ENCODE measurements at regions not wholly inside any gene's neighbourhood (a gene's known extent, or its start where the extent isn't known, plus 50 kb on each side); places are given as distances from the start of the nearest gene placed in this dataset.

DNA sequence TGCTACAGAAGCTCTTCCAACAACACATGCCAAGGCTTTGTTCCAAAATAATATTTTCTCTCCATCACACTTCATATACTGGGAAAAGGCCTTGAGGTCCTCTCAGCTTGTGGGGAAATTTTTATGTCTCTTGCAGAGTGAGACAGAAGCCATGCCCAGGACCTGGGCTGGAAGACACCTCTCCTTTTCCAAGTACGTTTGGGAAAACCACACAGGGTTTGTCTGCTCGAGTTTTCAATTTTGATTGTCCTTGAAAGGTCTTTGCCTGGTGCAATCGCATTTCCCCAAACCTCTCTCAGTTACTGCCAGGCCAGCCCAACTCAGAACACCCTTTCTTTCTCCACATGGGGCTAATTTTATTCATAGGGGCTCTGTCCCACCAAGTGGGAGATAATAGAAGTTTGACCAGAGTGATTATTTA is 272.2 kb downstream of the OSR1 start:
- H3K9me3 ChIP-seq = no peaks in the 10 kb centered on the region
- H3K27me3 ChIP-seq = no peaks in the 10 kb centered on the region
- intact Hi-C loops (cut with DNase I; ENCODE audit: low total_unique reads) = no loop called here
- DNase-seq (no peak), ATAC-seq (no peak)
- no peaks in the 10 kb centered on the region for H3K4me1 ChIP-seq
- no peak overlapping the region for H3K4me3 ChIP-seq
- no peak overlapping the region for H3K27ac ChIP-seq
- no peak for TF ChIP-seq POLR2A (IDR thresholded peaks at IDR 0.05)
- TF ChIP-seq, protein P1, sequence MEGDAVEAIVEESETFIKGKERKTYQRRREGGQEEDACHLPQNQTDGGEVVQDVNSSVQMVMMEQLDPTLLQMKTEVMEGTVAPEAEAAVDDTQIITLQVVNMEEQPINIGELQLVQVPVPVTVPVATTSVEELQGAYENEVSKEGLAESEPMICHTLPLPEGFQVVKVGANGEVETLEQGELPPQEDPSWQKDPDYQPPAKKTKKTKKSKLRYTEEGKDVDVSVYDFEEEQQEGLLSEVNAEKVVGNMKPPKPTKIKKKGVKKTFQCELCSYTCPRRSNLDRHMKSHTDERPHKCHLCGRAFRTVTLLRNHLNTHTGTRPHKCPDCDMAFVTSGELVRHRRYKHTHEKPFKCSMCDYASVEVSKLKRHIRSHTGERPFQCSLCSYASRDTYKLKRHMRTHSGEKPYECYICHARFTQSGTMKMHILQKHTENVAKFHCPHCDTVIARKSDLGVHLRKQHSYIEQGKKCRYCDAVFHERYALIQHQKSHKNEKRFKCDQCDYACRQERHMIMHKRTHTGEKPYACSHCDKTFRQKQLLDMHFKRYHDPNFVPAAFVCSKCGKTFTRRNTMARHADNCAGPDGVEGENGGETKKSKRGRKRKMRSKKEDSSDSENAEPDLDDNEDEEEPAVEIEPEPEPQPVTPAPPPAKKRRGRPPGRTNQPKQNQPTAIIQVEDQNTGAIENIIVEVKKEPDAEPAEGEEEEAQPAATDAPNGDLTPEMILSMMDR (IDR thresholded peaks at IDR 0.05 in 4 of 5, conservative IDR thresholded peaks at IDR 0.05 in 1 of 5) = no peak
- no peaks in the 10 kb centered on the region for H3K36me3 ChIP-seq
- in situ Hi-C loops (cut with MboI; ENCODE audit: low sequenced_read_pairs in 4 of 4) = no loop called here

DNA sequence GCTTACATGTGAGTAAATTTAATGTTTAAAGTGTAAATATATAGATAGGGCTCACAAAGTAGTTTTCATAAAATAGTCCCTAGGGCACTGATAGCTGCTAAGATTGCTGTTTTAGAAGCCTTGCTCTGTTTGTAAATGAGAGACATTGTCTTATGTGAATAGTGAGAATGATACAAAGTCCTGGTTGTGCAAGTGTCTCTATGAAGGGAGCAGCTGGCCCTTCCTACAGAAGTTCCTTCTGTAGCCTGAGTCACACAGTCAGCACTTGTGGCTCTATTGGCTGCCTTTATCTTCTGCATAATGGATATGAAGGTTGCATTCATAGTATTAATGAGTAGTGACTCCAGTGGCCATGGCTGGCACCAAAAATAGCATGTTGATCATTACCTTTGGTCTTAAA is 279.7 kb downstream of the OSR1 start:
- ATAC-seq (no peak), DNase-seq (no peak)
- H3K4me3 ChIP-seq = no peak overlapping the region
- in situ Hi-C loops (cut with MboI; ENCODE audit: low sequenced_read_pairs in 4 of 4) = no loop called here
- H3K27ac ChIP-seq = no peak overlapping the region
- intact Hi-C loops (cut with DNase I; ENCODE audit: low total_unique reads) = loop anchor here (10.0 kb wide), 1 partner anchor 1184 kb away; no protein-coding TSS in a partner anchor
- no peaks in the 10 kb centered on the region for H3K36me3 ChIP-seq
- H3K9me3 ChIP-seq = no peaks in the 10 kb centered on the region
- no peaks in the 10 kb centered on the region for H3K27me3 ChIP-seq
- peaks cover 4 to 7% of the 10 kb centered on the region in 2 donors for H3K4me1 ChIP-seq
- TF ChIP-seq POLR2A (IDR thresholded peaks at IDR 0.05) = no peak
- TF ChIP-seq, protein P1 (IDR thresholded peaks at IDR 0.05 in 4 of 5, conservative IDR thresholded peaks at IDR 0.05 in 1 of 5) = no peak

DNA sequence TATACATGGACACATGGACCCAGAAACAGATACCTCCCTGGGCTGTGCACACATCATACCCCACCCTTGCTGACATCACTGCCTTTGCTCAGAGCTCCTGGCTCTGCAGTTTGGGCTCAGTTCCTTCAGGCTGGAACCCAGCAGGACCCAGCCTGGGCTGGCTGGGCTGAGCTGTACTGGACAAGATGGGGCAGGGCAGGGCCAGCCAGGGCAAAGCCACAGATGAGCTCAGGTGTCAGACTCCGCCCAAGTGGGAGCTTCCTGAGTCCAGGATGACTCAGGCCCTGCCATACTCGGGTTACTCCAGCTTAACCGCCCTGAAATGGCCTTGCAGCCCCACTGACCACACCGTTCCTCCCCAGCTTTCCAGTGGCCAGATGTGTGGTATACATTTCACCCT is 284.9 kb downstream of the OSR1 start:
- in situ Hi-C loops (cut with MboI; ENCODE audit: low sequenced_read_pairs in 4 of 4) (no loop called here), intact Hi-C loops (cut with DNase I; ENCODE audit: low total_unique reads) (loop anchor here (2.0 to 10.0 kb wide), 3 partner anchors 27 to 1179 kb away; no protein-coding TSS in a partner anchor)
- TF ChIP-seq POLR2A (IDR thresholded peaks at IDR 0.05) = no peak
- TF ChIP-seq, protein P1 (IDR thresholded peaks at IDR 0.05 in 4 of 5, conservative IDR thresholded peaks at IDR 0.05 in 1 of 5) = no peak
- no peak overlapping the region for H3K4me3 ChIP-seq
- ATAC-seq (peak; percentile 96 to 97), DNase-seq (peak; percentile 79 to 92)
- peaks cover 11 to 12% of the 10 kb centered on the region in 2 donors for H3K4me1 ChIP-seq
- no peaks in the 10 kb centered on the region for H3K9me3 ChIP-seq
- H3K27me3 ChIP-seq = no peaks in the 10 kb centered on the region
- peak overlapping the region; percentile 62 to 81 (median 72) for H3K27ac ChIP-seq
- no peaks in the 10 kb centered on the region for H3K36me3 ChIP-seq

DNA sequence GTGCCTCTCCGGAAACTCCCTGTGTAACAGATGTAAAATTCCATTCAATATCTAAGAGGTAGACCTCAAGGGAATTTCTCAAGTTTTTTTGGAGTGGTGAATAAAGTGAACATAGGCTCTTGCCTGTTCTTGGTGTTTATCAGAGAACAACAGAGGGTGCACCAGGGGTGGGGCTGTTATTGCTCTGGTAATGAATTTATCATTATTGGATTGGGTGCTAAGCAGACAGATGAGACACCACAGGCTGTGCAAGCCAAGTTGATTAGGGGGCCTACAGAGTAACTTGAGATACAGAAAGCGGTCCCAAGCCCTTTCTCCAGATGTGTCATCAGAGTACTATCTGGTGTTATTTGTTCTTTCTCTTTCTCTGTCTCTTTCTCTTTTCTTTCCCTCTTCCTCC is 286.3 kb downstream of the OSR1 start:
- ATAC-seq = no peak
- Histone ChIP-seq H3K36me3 (no peaks in the 10 kb centered on the region), H3K9me3 (no peaks in the 10 kb centered on the region), H3K27me3 (no peaks in the 10 kb centered on the region), H3K4me3 (no peak overlapping the region), H3K27ac (peak overlapping the region in 1 of 4 donors; percentile 0), H3K4me1 (peaks cover 11 to 12% of the 10 kb centered on the region in 2 donors)
- DNase-seq = no peak
- intact Hi-C loops (cut with DNase I; ENCODE audit: low total_unique reads) = loop anchor here (2.0 to 10.0 kb wide), 3 partner anchors 25 to 1177 kb away; no protein-coding TSS in a partner anchor
- TF ChIP-seq, protein P1 (IDR thresholded peaks at IDR 0.05 in 4 of 5, conservative IDR thresholded peaks at IDR 0.05 in 1 of 5) = no peak
- no peak for TF ChIP-seq POLR2A (IDR thresholded peaks at IDR 0.05)
- in situ Hi-C loops (cut with MboI; ENCODE audit: low sequenced_read_pairs in 4 of 4) = no loop called here

DNA sequence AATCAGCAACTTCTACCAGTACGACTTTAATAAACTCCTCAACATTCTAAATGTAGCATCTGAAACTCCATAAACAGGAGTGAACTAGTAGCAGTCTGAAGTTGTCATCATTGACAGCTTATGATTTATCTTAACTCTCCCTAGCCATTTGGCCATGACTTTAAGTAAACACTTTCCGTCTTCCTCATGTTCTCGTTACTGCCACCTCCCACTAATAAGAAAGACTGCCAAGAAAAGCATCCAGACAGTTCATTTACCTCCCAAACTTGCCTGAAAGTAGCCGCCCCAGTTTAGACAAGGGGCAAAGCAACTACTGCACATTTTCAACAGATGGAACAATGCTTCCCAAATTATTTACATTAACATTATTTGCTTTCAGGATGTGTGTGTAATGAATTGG is 287.5 kb downstream of the OSR1 start:
- in situ Hi-C loops (cut with MboI; ENCODE audit: low sequenced_read_pairs in 4 of 4) = no loop called here
- Histone ChIP-seq H3K9me3 (no peaks in the 10 kb centered on the region), H3K4me1 (peaks cover 11 to 12% of the 10 kb centered on the region in 2 donors), H3K27me3 (no peaks in the 10 kb centered on the region), H3K4me3 (no peak overlapping the region), H3K27ac (peak overlapping the region in 1 of 4 donors; percentile 45), H3K36me3 (no peaks in the 10 kb centered on the region)
- intact Hi-C loops (cut with DNase I; ENCODE audit: low total_unique reads) = loop anchor here (10.0 kb wide), 1 partner anchor 1176 kb away; no protein-coding TSS in a partner anchor
- ATAC-seq (peak in 1 of 2 donors; percentile 39), DNase-seq (no peak)
- TF ChIP-seq, protein P1 (IDR thresholded peaks at IDR 0.05 in 4 of 5, conservative IDR thresholded peaks at IDR 0.05 in 1 of 5) = no peak
- no peak for TF ChIP-seq POLR2A (IDR thresholded peaks at IDR 0.05)
